ENCODE measurements at regions not wholly inside any gene's neighbourhood (a gene's known extent, or its start where the extent isn't known, plus 50 kb on each side); places are given as distances from the start of the nearest gene placed in this dataset.
"Not testable (repeated sequence)": the region's sequence is repeated elsewhere in the genome, so short reads cannot be mapped to it uniquely, and the experiment has no call there.

DNA sequence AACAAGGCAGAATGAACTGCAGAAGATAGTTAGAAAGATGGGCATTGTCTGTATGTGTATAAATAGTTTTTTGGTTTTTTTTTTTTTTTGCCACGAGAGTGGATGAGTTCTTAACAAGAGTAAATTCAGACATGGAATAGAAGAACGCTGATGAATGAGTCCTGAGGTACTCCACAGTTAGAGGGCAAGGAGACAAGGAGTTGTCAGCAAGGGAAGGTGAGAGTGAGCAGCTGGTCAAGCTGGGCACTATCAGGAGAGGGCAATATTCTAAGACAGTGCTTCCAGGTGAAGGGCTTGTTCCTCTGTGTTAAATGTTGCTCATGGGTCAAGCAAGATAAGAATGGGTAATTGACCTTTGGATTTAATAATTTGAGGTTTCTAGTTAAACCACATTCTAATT is 138.6 kb upstream of the FAM78B start:
- DNase-seq (ENCODE audit: low spot score): no peak

- DNase-seq (ENCODE audit: low spot score): no peak
These were observed 140.7 kb upstream of the FAM78B start for GRCh38 chr1:166307261-166308188.

GRCh38 chr1:166316306-166316705 is 149.5 kb upstream of the FAM78B start:
- not testable (repeated sequence) for DNase-seq (ENCODE audit: low spot score)

GRCh38 chr1:166322470-166322869 is 155.7 kb upstream of the FAM78B start:
- no peak for DNase-seq (ENCODE audit: low spot score)

DNA sequence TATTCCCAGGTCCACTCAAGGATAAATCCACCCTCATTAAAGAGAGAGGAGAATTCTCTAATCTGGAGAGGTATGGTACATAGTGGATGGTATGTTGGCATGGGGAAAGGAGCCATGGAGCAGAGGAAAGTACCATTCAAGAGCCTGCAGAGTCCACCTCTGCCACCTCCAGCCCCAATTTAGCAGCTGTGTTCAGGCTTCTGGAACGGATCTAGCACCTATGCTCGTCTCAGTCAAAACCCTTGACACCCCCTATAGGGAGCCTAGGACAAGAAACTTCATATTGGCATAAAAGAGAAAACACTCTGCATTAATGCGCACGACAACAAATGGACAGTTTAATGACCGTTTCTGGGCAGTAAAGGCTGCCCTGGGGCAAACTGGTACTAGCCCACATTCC is 161.1 kb upstream of the FAM78B start:
- no peak for DNase-seq (ENCODE audit: low spot score)

DNA sequence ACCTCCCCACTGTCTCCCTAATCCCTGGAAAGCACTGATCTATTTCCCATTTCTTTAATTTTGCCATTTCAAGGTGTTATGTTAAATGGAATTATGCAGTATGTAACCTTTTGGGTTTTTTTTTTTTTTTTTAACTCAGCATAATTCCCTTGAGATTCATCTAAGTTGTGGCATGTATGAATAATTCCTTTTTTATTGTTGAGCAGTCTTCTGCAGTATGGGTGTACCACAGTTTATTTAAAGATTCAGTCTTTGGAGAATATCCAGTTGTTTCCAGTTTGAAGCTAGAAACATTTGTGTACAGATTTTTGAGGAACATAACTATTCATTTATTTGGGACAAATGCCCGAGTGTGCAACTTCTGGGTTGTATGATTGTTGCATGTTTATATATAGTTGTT is 162.2 kb upstream of the FAM78B start:
- no peak for DNase-seq (ENCODE audit: low spot score)

DNA sequence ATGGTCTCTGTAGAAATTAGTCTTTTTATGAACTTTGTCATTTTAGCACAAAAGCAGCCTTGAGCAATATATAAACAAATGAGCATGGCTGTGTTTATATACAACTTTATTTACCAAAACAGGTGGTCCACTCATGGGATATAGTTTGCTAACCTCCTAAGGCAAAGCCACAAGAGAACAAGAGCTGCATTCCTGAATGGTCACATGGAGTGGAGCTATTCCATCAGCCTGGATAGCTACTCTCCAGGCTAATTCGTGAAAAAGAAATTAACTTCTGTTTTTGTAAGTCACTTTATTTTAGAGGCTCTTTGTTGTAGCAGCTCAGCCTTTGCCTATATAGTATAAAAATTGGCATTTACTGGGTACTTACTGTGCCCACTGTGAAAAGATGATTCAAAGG is 163.3 kb upstream of the FAM78B start:
- no peak for DNase-seq (ENCODE audit: low spot score)

GRCh38 chr1:166338105-166338504 is 171.3 kb upstream of the FAM78B start:
- no peak for DNase-seq (ENCODE audit: low spot score)

DNA sequence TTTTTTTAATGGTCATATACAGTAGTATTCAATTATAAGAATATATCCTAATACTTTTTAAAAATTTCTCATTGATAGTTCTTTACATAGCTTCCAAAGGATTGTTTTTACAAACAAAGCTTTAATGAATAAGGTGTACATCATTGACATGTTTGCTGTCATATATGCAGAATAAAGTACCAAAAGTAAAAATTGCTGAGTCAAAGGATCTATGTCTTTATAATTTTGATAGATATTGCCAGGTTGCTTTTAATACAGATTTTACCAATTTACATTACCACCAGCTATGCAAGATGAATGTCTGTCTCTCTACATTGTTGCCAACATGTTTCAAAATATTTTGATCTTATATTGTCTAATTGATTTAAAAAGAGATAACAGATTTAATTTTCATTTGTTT is 173.9 kb upstream of the FAM78B start:
- DNase-seq (ENCODE audit: low spot score): no peak

- no peak for DNase-seq (ENCODE audit: low spot score)
These were observed 176.5 kb upstream of the FAM78B start for GRCh38 chr1:166343276-166343675.

DNA sequence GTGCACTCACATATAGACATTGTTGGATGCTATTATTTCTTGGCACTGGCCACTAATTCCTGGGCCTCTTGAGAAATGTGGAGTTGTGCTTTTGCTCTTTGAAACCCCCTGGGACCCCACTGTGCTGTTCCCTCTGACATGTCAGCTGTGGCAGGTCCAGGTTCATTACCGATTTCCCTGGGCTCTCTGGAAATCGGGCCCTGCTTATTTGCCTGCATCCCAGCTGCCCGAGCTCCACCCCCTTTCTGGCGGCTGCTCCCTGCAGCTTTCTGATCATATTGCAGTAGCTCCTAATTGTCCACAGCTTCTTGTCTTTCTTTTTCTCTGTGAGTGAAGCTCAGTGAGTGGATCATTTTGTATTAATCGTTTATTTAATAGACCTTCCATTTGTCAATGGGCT is 183.7 kb upstream of the FAM78B start:
- DNase-seq (ENCODE audit: low spot score): no peak

- no peak for DNase-seq (ENCODE audit: low spot score)
These were observed 184.9 kb upstream of the FAM78B start for GRCh38 chr1:166351676-166352075.

DNA sequence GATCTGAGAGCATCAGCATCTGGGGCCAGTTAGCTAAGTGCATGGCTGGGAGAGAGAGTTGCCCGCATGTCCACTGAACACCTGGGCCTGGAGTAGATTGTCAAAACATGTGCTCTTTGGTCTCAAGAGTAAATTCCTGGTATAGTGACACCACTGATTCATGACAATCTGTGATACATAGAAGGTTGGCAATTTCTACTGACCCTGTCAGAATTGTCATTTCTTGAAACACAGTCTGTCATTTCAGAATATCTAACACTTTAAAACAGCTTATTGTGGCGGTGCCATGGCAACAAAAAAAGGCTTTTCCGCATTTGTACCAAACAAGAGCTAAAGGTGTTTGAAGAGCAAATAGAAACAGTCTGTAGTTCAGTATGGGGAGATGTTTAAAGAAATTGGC is 186.4 kb upstream of the FAM78B start:
- no peak for DNase-seq (ENCODE audit: low spot score)

- no peak for DNase-seq (ENCODE audit: low spot score)
These were observed 187.6 kb upstream of the FAM78B start for GRCh38 chr1:166354406-166354805.

DNA sequence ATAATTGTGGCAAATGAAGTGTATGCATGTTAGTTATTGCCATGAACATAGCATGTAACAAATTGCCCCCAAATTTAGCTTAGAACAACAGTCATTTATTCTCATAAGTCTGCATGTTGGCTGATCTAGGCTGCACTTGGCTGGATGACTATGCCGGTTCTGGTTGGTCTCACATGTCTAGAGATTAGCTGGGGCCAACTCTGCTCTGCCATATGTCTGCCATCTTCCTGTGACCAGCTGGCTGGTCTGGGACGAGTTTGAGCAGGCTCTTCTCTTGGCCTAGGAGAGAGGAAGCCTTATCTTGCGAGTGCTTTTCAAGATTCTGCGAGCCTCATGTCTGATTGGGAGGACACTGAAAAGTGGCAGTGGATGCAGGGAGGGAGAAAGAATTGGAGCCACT is 198.3 kb upstream of the FAM78B start:
- DNase-seq (ENCODE audit: low spot score): no peak

GRCh38 chr1:166368030-166368429 is 201.2 kb upstream of the FAM78B start:
- DNase-seq (ENCODE audit: low spot score): no peak

DNA sequence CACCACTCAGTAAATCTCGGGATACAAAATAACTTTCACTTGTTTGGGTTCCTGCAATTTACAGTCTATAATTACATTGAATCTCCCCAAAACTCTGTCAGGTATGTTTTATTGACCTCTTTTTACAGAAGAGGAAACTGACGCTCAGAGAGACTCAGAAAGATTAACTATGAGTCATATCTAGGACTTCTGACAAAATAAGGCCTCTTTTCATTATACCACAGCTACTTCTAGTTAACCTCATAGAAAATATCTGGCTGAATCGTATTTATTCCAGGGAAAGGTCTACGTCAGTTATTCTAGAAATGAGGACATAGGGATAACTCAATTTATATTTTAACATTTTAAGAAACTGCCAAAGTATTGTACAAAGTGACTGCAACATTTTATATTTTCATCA is 211.1 kb upstream of the FAM78B start:
- DNase-seq (ENCODE audit: low spot score): no peak

DNA sequence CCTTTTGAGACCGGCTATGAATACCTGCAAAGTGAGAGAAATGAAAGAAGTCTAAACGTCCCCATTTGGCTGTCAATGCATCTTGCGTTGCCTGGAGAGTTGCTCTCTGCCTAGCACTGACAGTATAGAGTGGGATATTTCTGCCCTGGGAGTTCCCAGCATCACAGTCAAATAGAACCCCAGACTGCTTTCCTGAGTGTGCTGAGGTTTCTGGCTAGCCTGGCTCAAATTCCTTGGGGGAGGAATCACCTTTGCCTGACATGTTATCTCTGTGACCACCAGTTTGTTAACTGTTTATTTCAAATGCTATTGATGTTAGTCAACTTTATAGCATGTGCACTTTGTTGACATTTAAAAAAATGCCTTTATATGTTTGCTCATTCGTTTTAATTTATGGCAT is 212.0 kb upstream of the FAM78B start:
- no peak for DNase-seq (ENCODE audit: low spot score)

DNA sequence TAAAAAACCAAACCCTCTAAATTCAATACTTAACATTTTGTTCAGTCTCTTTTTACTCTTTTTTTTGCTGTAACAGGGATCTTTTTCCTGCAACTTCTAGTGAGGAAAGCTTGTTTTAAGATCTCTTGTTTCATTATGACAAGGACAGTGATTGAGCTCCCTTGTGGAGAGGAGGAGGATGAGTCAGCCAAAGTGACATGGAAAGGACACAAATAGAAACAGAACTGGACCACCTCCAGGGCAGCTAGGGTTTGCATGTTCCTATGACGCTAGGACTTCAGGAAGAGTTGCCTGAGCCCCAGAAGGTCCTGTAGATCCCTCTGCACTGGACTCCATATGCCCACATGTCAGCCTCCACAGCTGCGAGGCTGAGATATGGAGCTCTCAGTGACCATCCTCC is 212.6 kb upstream of the FAM78B start:
- no peak for DNase-seq (ENCODE audit: low spot score)

- DNase-seq (ENCODE audit: low spot score): no peak
These were observed 216.3 kb upstream of the FAM78B start for GRCh38 chr1:166383137-166383536.

DNA sequence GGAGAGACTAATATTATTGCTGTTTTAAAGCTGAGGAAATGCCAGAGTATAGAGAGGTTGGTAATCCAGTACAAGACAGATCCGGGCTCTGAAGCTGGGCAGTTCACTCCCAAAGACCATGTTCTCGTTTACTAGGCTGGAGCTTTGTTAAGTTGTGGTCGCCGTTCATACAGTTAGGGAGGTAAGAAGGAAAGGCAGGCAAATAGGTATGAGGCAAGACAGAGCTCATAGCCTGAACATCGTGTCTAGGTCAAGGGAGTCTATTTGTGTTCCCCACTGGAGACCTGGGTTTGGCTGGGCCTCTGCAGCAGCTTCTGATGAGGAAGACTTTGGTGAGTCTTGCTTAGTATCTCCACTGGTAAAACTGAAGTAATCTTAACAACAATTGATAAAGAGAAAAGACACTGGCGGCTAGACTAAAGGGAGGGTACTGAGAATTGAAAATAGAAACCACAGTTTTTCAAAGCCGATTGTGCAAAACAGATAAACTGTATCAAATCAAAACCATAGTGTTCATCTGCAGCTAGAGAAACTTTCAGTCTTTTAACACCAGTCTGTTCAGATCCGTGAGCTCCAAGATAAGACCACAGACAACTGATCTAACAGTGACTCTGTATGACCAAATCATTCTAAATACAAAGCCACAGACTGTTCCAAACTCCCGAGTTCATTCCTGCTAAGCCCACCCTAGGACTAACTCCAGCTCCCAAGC is 217.0 kb upstream of the FAM78B start:
- no peak for DNase-seq (ENCODE audit: low spot score)

DNA sequence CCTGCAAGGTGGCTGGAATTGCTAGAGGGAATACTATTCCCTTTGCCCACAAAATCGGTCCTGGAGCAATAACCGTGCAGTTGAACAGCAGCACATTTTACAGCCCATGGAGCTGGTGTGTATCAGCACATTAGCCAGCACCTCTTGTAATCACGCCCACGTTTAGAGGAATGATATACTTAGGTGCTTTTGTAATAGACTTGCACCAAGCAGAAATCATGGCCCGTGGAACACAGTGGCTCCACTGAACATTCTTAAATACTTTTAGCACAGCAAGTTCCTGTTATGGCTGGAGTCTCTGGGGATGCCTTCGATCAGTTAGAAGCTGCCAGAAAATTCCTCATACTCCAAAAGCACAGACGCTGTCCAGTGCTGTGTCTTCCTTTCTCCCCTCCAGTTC is 218.1 kb upstream of the FAM78B start:
- DNase-seq (ENCODE audit: low spot score): no peak

GRCh38 chr1:166390366-166391033 is 223.7 kb upstream of the FAM78B start:
- DNase-seq (ENCODE audit: low spot score): no peak

Measured in HuH-7.5 (cell line).